ENCODE measurements at regions not wholly inside any gene's neighbourhood (a gene's known extent, or its start where the extent isn't known, plus 50 kb on each side); places are given as distances from the start of the nearest gene placed in this dataset.

- no peak overlapping the region for H3K4me2 ChIP-seq (ENCODE audit: low read depth, low read length)
- no peak overlapping the region for H4K5ac ChIP-seq (ENCODE audit: low read depth, low read length)
- in situ Hi-C loops (cut with MboI; ENCODE audit: low sequenced_read_pairs) (no loop called here), intact Hi-C loops (cut with micrococcal nuclease) (no loop called here), dilution Hi-C loops (cut with HindIII; ENCODE audit: low sequenced_read_pairs, unreplicated experiment) (no loop called here)
- H3K9me3 ChIP-seq (ENCODE audit: control insufficient read depth, insufficient read depth, low read length), result no peaks in the 10 kb centered on the region; the same call in 1 of the 2 replicates
- no peak overlapping the region for H2AK9ac ChIP-seq (replicated peaks; ENCODE audit: low read depth, low read length, poor library complexity)
- no peak overlapping the region for H2BK5ac ChIP-seq (ENCODE audit: low read depth, low read length, poor library complexity, severe bottlenecking)
- no peak overlapping the region for H2BK20ac ChIP-seq (ENCODE audit: low read depth, low read length)
- H3K14ac ChIP-seq (replicated peaks; ENCODE audit: low read depth, low read length), result no peak overlapping the region
- H3K36me3 ChIP-seq (ENCODE audit: control insufficient read depth, insufficient read depth, low read length), result no peaks in the 10 kb centered on the region
- TF ChIP-seq MXI1 (IDR thresholded peaks at IDR 0.05; ENCODE audit: borderline replicate concordance, low read depth, low read length) (no peak), RCOR1 (IDR thresholded peaks at IDR 0.05; ENCODE audit: insufficient replicate concordance, low read length) (no peak)
- no peaks in the 10 kb centered on the region for H3K4me1 ChIP-seq (ENCODE audit: control insufficient read depth, insufficient read depth, low read length)
- ATAC-seq (ENCODE audit: low read depth) (no peak), DNase-seq (no peak)
- H3K27me3 ChIP-seq (ENCODE audit: control insufficient read depth, insufficient read depth, low read length), result no peaks in the 10 kb centered on the region
- H3K4me3 ChIP-seq (ENCODE audit: insufficient read depth, low read depth, low read length), result no peak overlapping the region
- H3K18ac ChIP-seq (ENCODE audit: low read depth, low read length), result no peak overlapping the region
- H3K9ac ChIP-seq (ENCODE audit: low read depth, low read length), result no peak overlapping the region
- H3K56ac ChIP-seq (ENCODE audit: extremely low read depth, insufficient read depth, low read length), result no peak overlapping the region
- BruUV-seq (replicated peaks), result no TSS peak
- H4K91ac ChIP-seq (ENCODE audit: insufficient read depth, low read depth, low read length), result no peak overlapping the region
- no peaks in the 10 kb centered on the region for H3K9me1 ChIP-seq (ENCODE audit: insufficient read depth, low read length)
- no peak overlapping the region for H4K8ac ChIP-seq (ENCODE audit: low read depth in 2 of 2, low read length in 2 of 2)
- H2BK15ac ChIP-seq (ENCODE audit: low read depth, low read length), result no peak overlapping the region
- no peak overlapping the region for H3K23ac ChIP-seq (ENCODE audit: low read depth, low read length)
- no peak overlapping the region for H3K4ac ChIP-seq (ENCODE audit: low read depth, low read length)
- 20% methylated on average over 2 of the region's 2 CpGs; no CpG with 5 or more reads in 1 of the 2 experiments for WGBS, 2 experiments (ENCODE audit: extremely low coverage in 2 of 2, insufficient read length in 1 of 2)
- H2BK120ac ChIP-seq (ENCODE audit: low read depth, low read length), result no peak overlapping the region
- H2AFZ ChIP-seq (replicated peaks; ENCODE audit: low read length, poor library complexity), result no peak overlapping the region
- ChIA-PET POLR2A (ENCODE audit: unreplicated experiment) (no interaction called here), CTCF (no interaction called here)
- no peak overlapping the region for H2AK5ac ChIP-seq (ENCODE audit: low read depth, low read length)
- no peaks in the 10 kb centered on the region for H3K79me1 ChIP-seq (ENCODE audit: low read depth in 1 of 2, low read length in 2 of 2)
- H3K27ac ChIP-seq (ENCODE audit: insufficient read depth, low read length), result no peak overlapping the region
- no peaks in the 10 kb centered on the region for H4K20me1 ChIP-seq (ENCODE audit: insufficient read depth, low read length)
Measured at GRCh38 chr4:22932326-22932725, 239.6 kb downstream of the GBA3 start.
